ENCODE measurements at regions not wholly inside any gene's neighbourhood (a gene's known extent, or its start where the extent isn't known, plus 50 kb on each side); places are given as distances from the start of the nearest gene placed in this dataset.

GRCh38 chr1:73910466-73910865 lies 287.5 kb downstream of the LRRIQ3 start:
- Histone ChIP-seq H3K4me3 (ENCODE audit: low read depth, low read length, poor library complexity, severe bottlenecking) (no peak overlapping the region), H3K79me2 (ENCODE audit: insufficient read depth, low read length) (no peaks in the 10 kb centered on the region), H3K9ac (ENCODE audit: low read length) (no peak overlapping the region), H3K4me2 (ENCODE audit: low read length) (no peak overlapping the region), H4K20me1 (ENCODE audit: insufficient read depth, low read length) (no peaks in the 10 kb centered on the region), H3K9me3 (ENCODE audit: low read length) (0 out of 2 replicates have a peak, but pooled peaks cover 2% of the 10 kb centered on the region), H3K27ac (ENCODE audit: low read depth, low read length, poor library complexity, severe bottlenecking) (no peak overlapping the region), H2AFZ (ENCODE audit: low read length) (no peak overlapping the region), H3K27me3 (ENCODE audit: insufficient read depth, low read length) (no peaks in the 10 kb centered on the region), H3K4me1 (ENCODE audit: insufficient read depth, low read length, severe bottlenecking) (no peaks in the 10 kb centered on the region), H3K36me3 (ENCODE audit: insufficient read depth, low read length) (no peaks in the 10 kb centered on the region), H3K9me2 (ENCODE audit: low read depth, low read length) (no peaks in the 10 kb centered on the region), H3F3A (ENCODE audit: insufficient read depth, low read length) (no peaks in the 10 kb centered on the region)
- TF ChIP-seq CTCF (IDR thresholded peaks at IDR 0.05; ENCODE audit: low read length) (no peak), EZH2 (IDR thresholded peaks at IDR 0.05; ENCODE audit: borderline replicate concordance, low read length) (no peak)

- Histone ChIP-seq H3K4me2 (ENCODE audit: low read length) (no peak overlapping the region), H2AFZ (ENCODE audit: low read length) (no peak overlapping the region), H3K27me3 (ENCODE audit: insufficient read depth, low read length) (no peaks in the 10 kb centered on the region), H4K20me1 (ENCODE audit: insufficient read depth, low read length) (no peaks in the 10 kb centered on the region), H3K27ac (ENCODE audit: low read depth, low read length, poor library complexity, severe bottlenecking) (no peak overlapping the region), H3K9ac (ENCODE audit: low read length) (no peak overlapping the region), H3K36me3 (ENCODE audit: insufficient read depth, low read length) (no peaks in the 10 kb centered on the region), H3K9me2 (ENCODE audit: low read depth, low read length) (no peaks in the 10 kb centered on the region), H3K79me2 (ENCODE audit: insufficient read depth, low read length) (no peaks in the 10 kb centered on the region), H3F3A (ENCODE audit: insufficient read depth, low read length) (no peaks in the 10 kb centered on the region), H3K9me3 (ENCODE audit: low read length) (0 out of 2 replicates have a peak, but pooled peaks cover 2% of the 10 kb centered on the region), H3K4me3 (ENCODE audit: low read depth, low read length, poor library complexity, severe bottlenecking) (no peak overlapping the region), H3K4me1 (ENCODE audit: insufficient read depth, low read length, severe bottlenecking) (no peaks in the 10 kb centered on the region)
- TF ChIP-seq CTCF (IDR thresholded peaks at IDR 0.05; ENCODE audit: low read length) (no peak), EZH2 (IDR thresholded peaks at IDR 0.05; ENCODE audit: borderline replicate concordance, low read length) (no peak)
These were observed 287.9 kb downstream of the LRRIQ3 start for GRCh38 chr1:73910062-73910461.

GRCh38 chr1:73909043-73909562 lies 288.9 kb downstream of the LRRIQ3 start:
- Histone ChIP-seq H3K4me2 (ENCODE audit: low read length) (no peak overlapping the region), H3K9me3 (ENCODE audit: low read length) (0 out of 2 replicates have a peak, but pooled peaks cover 2% of the 10 kb centered on the region), H4K20me1 (ENCODE audit: insufficient read depth, low read length) (no peaks in the 10 kb centered on the region), H3K9me2 (ENCODE audit: low read depth, low read length) (no peaks in the 10 kb centered on the region), H3K9ac (ENCODE audit: low read length) (no peak overlapping the region), H2AFZ (ENCODE audit: low read length) (no peak overlapping the region), H3K4me3 (ENCODE audit: low read depth, low read length, poor library complexity, severe bottlenecking) (no peak overlapping the region), H3K79me2 (ENCODE audit: insufficient read depth, low read length) (no peaks in the 10 kb centered on the region), H3K36me3 (ENCODE audit: insufficient read depth, low read length) (no peaks in the 10 kb centered on the region), H3F3A (ENCODE audit: insufficient read depth, low read length) (no peaks in the 10 kb centered on the region), H3K27me3 (ENCODE audit: insufficient read depth, low read length) (no peaks in the 10 kb centered on the region), H3K27ac (ENCODE audit: low read depth, low read length, poor library complexity, severe bottlenecking) (no peak overlapping the region), H3K4me1 (ENCODE audit: insufficient read depth, low read length, severe bottlenecking) (no peaks in the 10 kb centered on the region)
- TF ChIP-seq CTCF (IDR thresholded peaks at IDR 0.05; ENCODE audit: low read length) (no peak), EZH2 (IDR thresholded peaks at IDR 0.05; ENCODE audit: borderline replicate concordance, low read length) (no peak)

Measured in OCI-LY1 (cell line).